ENCODE measurements at regions not wholly inside any gene's neighbourhood (a gene's known extent, or its start where the extent isn't known, plus 50 kb on each side); places are given as distances from the start of the nearest gene placed in this dataset.
A peak's percentile ranks its signal among the peaks of the same experiment; 100 is the strongest.

- intact Hi-C loops (cut with micrococcal nuclease): no loop called here
- H3K36me3 ChIP-seq (ENCODE audit: low read depth, low read length): no peaks in the 10 kb centered on the region
- H3K9me3 ChIP-seq (ENCODE audit: low read length): 0 out of 2 replicates have a peak, but pooled peaks cover 8% of the 10 kb centered on the region
- POLR2A ChIA-PET (ENCODE audit: unreplicated experiment): no interaction called here
- no peak overlapping the region for H3K4me2 ChIP-seq (ENCODE audit: low read length)
- no peaks in the 10 kb centered on the region for H3K4me1 ChIP-seq (ENCODE audit: insufficient read depth, low read length)
- H3K79me2 ChIP-seq (ENCODE audit: low read length): no peaks in the 10 kb centered on the region
- H3K27me3 ChIP-seq (ENCODE audit: low read length): no peaks in the 10 kb centered on the region
- DNase-seq (no peak), ATAC-seq (no peak)
- H3K9me2 ChIP-seq (replicated peaks; ENCODE audit: low read length): no peaks in the 10 kb centered on the region
- H3K27ac ChIP-seq (ENCODE audit: low read length): no peak overlapping the region
- no peak overlapping the region for H3K4me3 ChIP-seq (ENCODE audit: low read length)
- CTCF ChIA-PET: no interaction called here
- TF ChIP-seq EZH2 (IDR thresholded peaks at IDR 0.05; ENCODE audit: low read length, unreplicated experiment): no peak
- no peak for TF ChIP-seq EZH2phosphoT487 (IDR thresholded peaks at IDR 0.05; ENCODE audit: borderline replicate concordance, low read length)
- TF ChIP-seq, protein P1, sequence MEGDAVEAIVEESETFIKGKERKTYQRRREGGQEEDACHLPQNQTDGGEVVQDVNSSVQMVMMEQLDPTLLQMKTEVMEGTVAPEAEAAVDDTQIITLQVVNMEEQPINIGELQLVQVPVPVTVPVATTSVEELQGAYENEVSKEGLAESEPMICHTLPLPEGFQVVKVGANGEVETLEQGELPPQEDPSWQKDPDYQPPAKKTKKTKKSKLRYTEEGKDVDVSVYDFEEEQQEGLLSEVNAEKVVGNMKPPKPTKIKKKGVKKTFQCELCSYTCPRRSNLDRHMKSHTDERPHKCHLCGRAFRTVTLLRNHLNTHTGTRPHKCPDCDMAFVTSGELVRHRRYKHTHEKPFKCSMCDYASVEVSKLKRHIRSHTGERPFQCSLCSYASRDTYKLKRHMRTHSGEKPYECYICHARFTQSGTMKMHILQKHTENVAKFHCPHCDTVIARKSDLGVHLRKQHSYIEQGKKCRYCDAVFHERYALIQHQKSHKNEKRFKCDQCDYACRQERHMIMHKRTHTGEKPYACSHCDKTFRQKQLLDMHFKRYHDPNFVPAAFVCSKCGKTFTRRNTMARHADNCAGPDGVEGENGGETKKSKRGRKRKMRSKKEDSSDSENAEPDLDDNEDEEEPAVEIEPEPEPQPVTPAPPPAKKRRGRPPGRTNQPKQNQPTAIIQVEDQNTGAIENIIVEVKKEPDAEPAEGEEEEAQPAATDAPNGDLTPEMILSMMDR (conservative IDR thresholded peaks at IDR 0.05; ENCODE audit: low read depth, low read length): no peak
- no TSS peak for BruUV-seq (replicated peaks)
- no peaks in the 10 kb centered on the region for H4K20me1 ChIP-seq (ENCODE audit: low read length)
- no peak overlapping the region for H2AFZ ChIP-seq (ENCODE audit: low read length)
- no peaks in the 10 kb centered on the region for H3F3A ChIP-seq (ENCODE audit: low read length, unreplicated experiment)
- no peak overlapping the region for H3K9ac ChIP-seq (ENCODE audit: low read length)
Measured at GRCh38 chr11:79720115-79720514, 279.3 kb upstream of the TENM4 start.

GRCh38 chr11:79708319-79708932, 267.6 kb upstream of the TENM4 start:
- no peaks in the 10 kb centered on the region for H3K9me2 ChIP-seq (replicated peaks; ENCODE audit: low read length)
- H4K20me1 ChIP-seq (ENCODE audit: low read length): no peaks in the 10 kb centered on the region
- H3K36me3 ChIP-seq (ENCODE audit: low read depth, low read length): no peaks in the 10 kb centered on the region
- no peak for TF ChIP-seq EZH2 (IDR thresholded peaks at IDR 0.05; ENCODE audit: low read length, unreplicated experiment)
- TF ChIP-seq, protein P1 (conservative IDR thresholded peaks at IDR 0.05; ENCODE audit: low read depth, low read length): peak; percentile 74
- intact Hi-C loops (cut with micrococcal nuclease): no loop called here
- H3K27me3 ChIP-seq (ENCODE audit: low read length): no peaks in the 10 kb centered on the region
- no peak overlapping the region for H3K4me2 ChIP-seq (ENCODE audit: low read length)
- ChIA-PET POLR2A (ENCODE audit: unreplicated experiment) (no interaction called here), CTCF (interaction anchor here (0.8 kb wide), 1 partner anchor 289 kb away, joined by 3 read pairs; no protein-coding TSS in a partner anchor)
- DNase-seq (peak; percentile 72), ATAC-seq (peak; percentile 27; the same call in 1 of the 2 replicates)
- no TSS peak for BruUV-seq (replicated peaks)
- 0 out of 2 replicates have a peak, but pooled peaks cover under 1% of the 10 kb centered on the region for H3K9me3 ChIP-seq (ENCODE audit: low read length)
- peak overlapping the region; percentile 13; the same call in 1 of the 2 replicates for H2AFZ ChIP-seq (ENCODE audit: low read length)
- H3K9ac ChIP-seq (ENCODE audit: low read length): no peak overlapping the region
- H3K27ac ChIP-seq (ENCODE audit: low read length): no peak overlapping the region
- H3K4me3 ChIP-seq (ENCODE audit: low read length): no peak overlapping the region
- no peaks in the 10 kb centered on the region for H3K79me2 ChIP-seq (ENCODE audit: low read length)
- H3K4me1 ChIP-seq (ENCODE audit: insufficient read depth, low read length): no peaks in the 10 kb centered on the region
- H3F3A ChIP-seq (ENCODE audit: low read length, unreplicated experiment): no peaks in the 10 kb centered on the region

GRCh38 chr11:79705648-79706047, 264.8 kb upstream of the TENM4 start:
- Histone ChIP-seq H3K27ac (ENCODE audit: low read length) (no peak overlapping the region), H3K9me2 (replicated peaks; ENCODE audit: low read length) (no peaks in the 10 kb centered on the region), H3K36me3 (ENCODE audit: low read depth, low read length) (no peaks in the 10 kb centered on the region), H3K4me3 (ENCODE audit: low read length) (no peak overlapping the region), H2AFZ (ENCODE audit: low read length) (no peak overlapping the region), H3F3A (ENCODE audit: low read length, unreplicated experiment) (no peaks in the 10 kb centered on the region), H3K9me3 (ENCODE audit: low read length) (peaks cover 25% of the 10 kb centered on the region), H3K4me1 (ENCODE audit: insufficient read depth, low read length) (no peaks in the 10 kb centered on the region), H4K20me1 (ENCODE audit: low read length) (no peaks in the 10 kb centered on the region), H3K27me3 (ENCODE audit: low read length) (no peaks in the 10 kb centered on the region), H3K4me2 (ENCODE audit: low read length) (no peak overlapping the region), H3K79me2 (ENCODE audit: low read length) (no peaks in the 10 kb centered on the region), H3K9ac (ENCODE audit: low read length) (no peak overlapping the region)
- BruUV-seq (replicated peaks): no TSS peak
- ATAC-seq (no peak), DNase-seq (no peak)
- CTCF ChIA-PET: no interaction called here
- TF ChIP-seq, protein P1 (conservative IDR thresholded peaks at IDR 0.05; ENCODE audit: low read depth, low read length): no peak
- no peak for TF ChIP-seq EZH2 (IDR thresholded peaks at IDR 0.05; ENCODE audit: low read length, unreplicated experiment)
- TF ChIP-seq EZH2phosphoT487 (IDR thresholded peaks at IDR 0.05; ENCODE audit: borderline replicate concordance, low read length): no peak
- intact Hi-C loops (cut with micrococcal nuclease): no loop called here
- POLR2A ChIA-PET (ENCODE audit: unreplicated experiment): no interaction called here

Measured in PC-3 (cell line).